B cell (primary cell): ENCODE measurements at regions not wholly inside any gene's neighbourhood (a gene's known extent, or its start where the extent isn't known, plus 50 kb on each side); places are given as distances from the start of the nearest gene placed in this dataset.

Experiments
- CTCF ChIP-seq: fragments of 200-600 bp; IDR thresholded peaks from one replicate; pipeline ENCODE4 v1.8.0; 2022; ENCODE audit warnings: antibody characterized with exemption, mild to moderate bottlenecking
- EZH2 ChIP-seq: IDR thresholded peaks from 2 replicates; pipeline ENCODE4 v1.6.1; 2012; ENCODE audit warnings: borderline replicate concordance, low read depth, mild to moderate bottlenecking, moderate library complexity, low read length; ENCODE audit not compliant: insufficient read depth, poor library complexity, severe bottlenecking

GRCh38 chr15:93299675-93300074, 210.7 kb upstream of the RGMA start:
- TF ChIP-seq EZH2 (no peak), CTCF (no peak)
